Germinal center (tissue), 1 donor: ENCODE measurements at regions not wholly inside any gene's neighbourhood (a gene's known extent, or its start where the extent isn't known, plus 50 kb on each side); places are given as distances from the start of the nearest gene placed in this dataset.

ENCODE experiments used
- DNase-seq: peaks from one replicate; pipeline ENCODE4 v3.0.0; 2012; ENCODE audit warnings: mixed read lengths, low spot score

GRCh38 chr18:73733806-73734314 lies 413.8 kb downstream of the FBXO15 start:
- DNase-seq = no peak

- no peak for DNase-seq
Observed at GRCh38 chr18:73733376-73733775, 414.3 kb downstream of the FBXO15 start.

- no peak for DNase-seq
Observed at GRCh38 chr18:73728657-73729056, 419.0 kb downstream of the FBXO15 start.

GRCh38 chr18:73724958-73725357 lies 422.7 kb downstream of the FBXO15 start:
- no peak for DNase-seq

- DNase-seq = no peak
Observed at GRCh38 chr18:73719611-73720010, 428.0 kb downstream of the FBXO15 start.

- DNase-seq = no peak
Observed at GRCh38 chr18:73717570-73717969, 430.1 kb downstream of the FBXO15 start.

GRCh38 chr18:73715210-73715670 lies 432.4 kb downstream of the FBXO15 start:
- DNase-seq = no peak

- DNase-seq = no peak
Observed at GRCh38 chr18:73714466-73714865, 433.2 kb downstream of the FBXO15 start.

- no peak for DNase-seq
Observed at GRCh38 chr18:73711256-73711655, 436.4 kb downstream of the FBXO15 start.

GRCh38 chr18:73708591-73708990 lies 439.0 kb downstream of the FBXO15 start:
- DNase-seq = no peak

- DNase-seq = no peak
Observed at GRCh38 chr18:73707035-73707434, 440.6 kb downstream of the FBXO15 start.

GRCh38 chr18:73697353-73697752 lies 450.3 kb downstream of the FBXO15 start:
- no peak for DNase-seq

- DNase-seq = no peak
Observed at GRCh38 chr18:73696698-73697097, 450.9 kb downstream of the FBXO15 start.

- DNase-seq = no peak
Observed at GRCh38 chr18:73696171-73696570, 451.5 kb downstream of the FBXO15 start.

GRCh38 chr18:73693091-73693490 lies 454.5 kb downstream of the FBXO15 start:
- DNase-seq = no peak

- no peak for DNase-seq
Observed at GRCh38 chr18:73691624-73692023, 456.0 kb downstream of the FBXO15 start.

GRCh38 chr18:73691118-73691517 lies 456.5 kb downstream of the FBXO15 start:
- no peak for DNase-seq

GRCh38 chr18:73690222-73690621 lies 457.4 kb downstream of the FBXO15 start:
- DNase-seq = no peak

- no peak for DNase-seq
Observed at GRCh38 chr18:73688851-73689711, 458.6 kb downstream of the FBXO15 start.

- DNase-seq = no peak
Observed at GRCh38 chr18:73688161-73688560, 459.5 kb downstream of the FBXO15 start.

- no peak for DNase-seq
Observed at GRCh38 chr18:73684647-73685046, 463.0 kb downstream of the FBXO15 start.

- DNase-seq = no peak
Observed at GRCh38 chr18:73683409-73684238, 464.0 kb downstream of the FBXO15 start.

GRCh38 chr18:73681912-73682311 lies 465.7 kb downstream of the FBXO15 start:
- no peak for DNase-seq
